ENCODE measurements at regions not wholly inside any gene's neighbourhood (a gene's known extent, or its start where the extent isn't known, plus 50 kb on each side); places are given as distances from the start of the nearest gene placed in this dataset.
A peak's percentile ranks its signal among the peaks of the same experiment; 100 is the strongest.

DNA sequence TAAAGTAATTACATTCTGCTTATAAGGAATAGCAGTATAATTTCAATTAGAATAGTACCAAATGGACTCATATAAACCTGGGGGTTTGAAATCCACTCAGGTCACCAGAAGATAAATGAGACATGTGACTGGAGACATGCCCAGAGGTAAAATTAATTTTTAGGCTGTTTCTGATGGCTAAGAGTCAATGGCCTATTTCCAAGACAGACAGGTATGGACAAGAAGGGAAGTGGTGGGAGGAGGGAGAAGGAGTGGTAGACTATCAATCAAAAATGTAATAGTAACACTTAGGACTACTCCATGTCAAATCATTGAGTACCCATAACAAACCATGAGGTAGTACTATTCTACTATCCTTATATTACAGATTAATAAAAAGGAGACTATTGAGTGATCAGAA, 544.0 kb downstream of the GALC start:
- TF ChIP-seq, protein P1, sequence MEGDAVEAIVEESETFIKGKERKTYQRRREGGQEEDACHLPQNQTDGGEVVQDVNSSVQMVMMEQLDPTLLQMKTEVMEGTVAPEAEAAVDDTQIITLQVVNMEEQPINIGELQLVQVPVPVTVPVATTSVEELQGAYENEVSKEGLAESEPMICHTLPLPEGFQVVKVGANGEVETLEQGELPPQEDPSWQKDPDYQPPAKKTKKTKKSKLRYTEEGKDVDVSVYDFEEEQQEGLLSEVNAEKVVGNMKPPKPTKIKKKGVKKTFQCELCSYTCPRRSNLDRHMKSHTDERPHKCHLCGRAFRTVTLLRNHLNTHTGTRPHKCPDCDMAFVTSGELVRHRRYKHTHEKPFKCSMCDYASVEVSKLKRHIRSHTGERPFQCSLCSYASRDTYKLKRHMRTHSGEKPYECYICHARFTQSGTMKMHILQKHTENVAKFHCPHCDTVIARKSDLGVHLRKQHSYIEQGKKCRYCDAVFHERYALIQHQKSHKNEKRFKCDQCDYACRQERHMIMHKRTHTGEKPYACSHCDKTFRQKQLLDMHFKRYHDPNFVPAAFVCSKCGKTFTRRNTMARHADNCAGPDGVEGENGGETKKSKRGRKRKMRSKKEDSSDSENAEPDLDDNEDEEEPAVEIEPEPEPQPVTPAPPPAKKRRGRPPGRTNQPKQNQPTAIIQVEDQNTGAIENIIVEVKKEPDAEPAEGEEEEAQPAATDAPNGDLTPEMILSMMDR (IDR thresholded peaks at IDR 0.05; ENCODE audit: control insufficient read depth, extremely low read depth, insufficient read depth): no peak
- no peak overlapping the region for H3K4me3 ChIP-seq (ENCODE audit: low read depth, low read length)
- no peak for DNase-seq (ENCODE audit: low read depth)

DNA sequence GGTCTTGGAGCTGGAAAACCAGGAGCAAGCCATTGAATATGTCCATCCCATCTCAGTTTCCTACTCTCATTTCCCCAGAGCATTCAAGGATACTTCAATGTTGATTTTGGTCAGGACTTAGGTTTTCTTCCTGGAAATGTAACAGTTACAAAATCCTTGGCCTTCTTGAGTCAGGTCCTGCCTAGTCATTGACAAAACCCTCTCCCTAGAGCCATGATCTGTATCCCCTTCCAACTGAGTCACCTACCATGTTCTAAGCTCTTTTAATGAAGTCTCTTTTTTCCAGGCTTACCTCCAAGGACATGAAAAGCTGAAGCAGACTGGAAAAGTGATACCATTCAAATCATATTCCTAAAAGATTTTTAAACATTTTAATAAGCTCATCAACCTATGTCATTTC, 549.2 kb downstream of the GALC start:
- no peak for DNase-seq (ENCODE audit: low read depth)
- TF ChIP-seq, protein P1 (IDR thresholded peaks at IDR 0.05; ENCODE audit: control insufficient read depth, extremely low read depth, insufficient read depth): no peak
- no peak overlapping the region for H3K4me3 ChIP-seq (ENCODE audit: low read depth, low read length)

- TF ChIP-seq, protein P1 (IDR thresholded peaks at IDR 0.05; ENCODE audit: control insufficient read depth, extremely low read depth, insufficient read depth): no peak
- no peak overlapping the region for H3K4me3 ChIP-seq (ENCODE audit: low read depth, low read length)
Observed at GRCh38 chr14:87443039-87443438, 549.9 kb downstream of the GALC start.

GRCh38 chr14:87437158-87437557, 555.8 kb downstream of the GALC start:
- TF ChIP-seq, protein P1 (IDR thresholded peaks at IDR 0.05; ENCODE audit: control insufficient read depth, extremely low read depth, insufficient read depth): no peak
- no peak overlapping the region for H3K4me3 ChIP-seq (ENCODE audit: low read depth, low read length)
- DNase-seq (ENCODE audit: low read depth): no peak

More at GRCh38 chr14:87443039-87443438, 549.9 kb downstream of the GALC start:
- no peak for DNase-seq (ENCODE audit: low read depth)

GRCh38 chr14:87434680-87435079, 558.3 kb downstream of the GALC start:
- TF ChIP-seq, protein P1 (IDR thresholded peaks at IDR 0.05; ENCODE audit: control insufficient read depth, extremely low read depth, insufficient read depth): no peak

DNA sequence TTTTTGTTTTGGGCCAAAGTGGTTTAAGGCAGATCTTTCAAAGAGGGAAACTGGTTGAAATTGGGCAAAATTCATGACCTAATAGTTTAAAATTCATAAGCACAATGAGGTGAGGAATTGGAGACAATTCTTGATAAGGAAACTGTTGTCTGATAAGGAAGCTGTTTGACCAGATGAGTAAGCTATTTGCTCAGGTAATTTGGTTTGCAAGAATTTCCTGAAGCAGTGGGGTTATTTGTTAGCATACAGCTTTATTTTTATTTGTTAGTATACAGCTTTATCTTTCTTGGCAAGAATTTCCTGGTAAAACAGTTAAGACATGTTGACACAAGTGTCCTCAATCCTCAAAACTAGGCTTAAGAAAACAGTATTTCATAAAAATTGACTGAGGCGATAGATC, 559.0 kb downstream of the GALC start:
- no peak overlapping the region for H3K4me3 ChIP-seq (ENCODE audit: low read depth, low read length)
- peak; percentile 82 for DNase-seq (ENCODE audit: low read depth)
- TF ChIP-seq, protein P1 (IDR thresholded peaks at IDR 0.05; ENCODE audit: control insufficient read depth, extremely low read depth, insufficient read depth): no peak

More at GRCh38 chr14:87434680-87435079, 558.3 kb downstream of the GALC start:
- no peak overlapping the region for H3K4me3 ChIP-seq (ENCODE audit: low read depth, low read length)
- no peak for DNase-seq (ENCODE audit: low read depth)

DNA sequence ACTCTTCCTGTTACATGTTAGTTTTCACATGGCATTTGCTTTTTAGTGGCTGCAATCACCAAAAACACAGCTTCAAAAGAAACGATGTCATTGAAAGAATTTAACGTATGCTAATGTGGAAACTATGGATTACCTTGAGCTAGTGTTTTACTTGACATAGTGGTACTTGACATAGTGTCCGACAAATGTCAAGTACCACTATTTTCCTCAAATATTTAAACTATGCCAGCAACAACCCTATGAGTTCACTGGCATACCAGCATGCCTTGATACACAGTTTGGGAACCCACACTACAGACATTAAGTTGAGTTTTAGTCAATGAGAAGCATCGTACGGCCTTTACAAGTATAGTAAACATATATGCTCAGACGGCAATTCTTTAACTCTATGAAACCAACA, 560.3 kb downstream of the GALC start:
- DNase-seq (ENCODE audit: low read depth): no peak
- TF ChIP-seq, protein P1 (IDR thresholded peaks at IDR 0.05; ENCODE audit: control insufficient read depth, extremely low read depth, insufficient read depth): no peak
- H3K4me3 ChIP-seq (ENCODE audit: low read depth, low read length): no peak overlapping the region
